TTC549 (cell line): ENCODE measurements at regions not wholly inside any gene's neighbourhood (a gene's known extent, or its start where the extent isn't known, plus 50 kb on each side); places are given as distances from the start of the nearest gene placed in this dataset.

Experiments
- FAIRE-seq: peaks from 2 replicates; lab custom pipeline; 2012; peaks lifted over from hg19 to GRCh38; lab: Jason Lieb, UNC

DNA sequence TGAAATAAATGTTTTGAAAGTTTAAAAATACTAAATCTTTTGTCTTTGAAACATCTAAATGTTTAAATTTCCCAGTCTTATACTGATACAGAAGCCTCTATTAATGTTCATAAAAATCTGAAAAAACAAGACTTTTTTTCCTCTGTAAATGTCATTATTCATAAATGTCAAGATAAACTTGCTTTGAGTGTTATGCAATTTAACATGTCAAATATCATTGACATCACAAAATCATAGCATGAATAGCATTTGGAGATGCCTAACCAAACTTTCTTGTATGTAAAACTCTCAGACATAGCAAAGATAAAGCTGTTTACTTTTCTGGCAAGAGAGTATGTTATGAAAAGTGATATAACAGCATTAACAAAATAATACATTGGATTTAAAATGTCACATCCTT lies 128.0 kb upstream of the CDH19 start:
- FAIRE-seq, result no peak

DNA sequence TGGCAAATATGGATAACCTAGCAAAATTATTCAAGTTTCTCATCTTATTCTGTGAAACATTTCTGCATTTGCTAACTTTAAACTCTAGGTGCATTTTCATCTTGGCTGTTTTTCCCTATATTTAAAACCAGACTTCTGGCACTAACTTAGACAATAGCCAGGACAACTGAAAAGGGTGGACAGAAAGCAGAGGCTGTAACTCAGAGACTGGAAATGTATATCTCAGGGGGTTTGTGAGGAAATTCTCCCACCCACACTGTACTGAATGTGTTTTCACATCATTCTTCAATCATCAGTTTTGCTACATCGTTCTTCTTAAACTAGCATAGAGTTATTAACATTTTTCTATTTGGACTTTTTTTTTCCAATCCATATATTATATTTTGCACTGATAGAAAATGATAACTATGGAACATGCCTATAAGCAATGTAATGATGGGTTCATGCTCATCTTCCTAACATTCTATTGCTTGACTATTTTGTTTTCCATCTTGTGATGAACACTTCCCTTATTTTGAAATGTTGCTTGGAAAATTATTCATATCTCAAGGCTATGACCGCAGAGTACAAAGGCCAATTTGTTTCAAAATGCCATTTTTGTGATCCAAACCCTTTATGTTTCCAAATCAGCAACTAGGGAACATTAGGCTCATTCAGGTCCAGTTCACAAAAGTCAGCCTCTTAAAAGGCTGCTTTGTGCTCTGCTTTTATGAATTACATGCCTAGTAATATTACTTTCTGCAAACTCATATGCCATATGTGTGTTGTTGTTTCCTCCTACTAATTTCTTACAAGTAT lies 125.8 kb upstream of the CDH19 start:
- no peak for FAIRE-seq

DNA sequence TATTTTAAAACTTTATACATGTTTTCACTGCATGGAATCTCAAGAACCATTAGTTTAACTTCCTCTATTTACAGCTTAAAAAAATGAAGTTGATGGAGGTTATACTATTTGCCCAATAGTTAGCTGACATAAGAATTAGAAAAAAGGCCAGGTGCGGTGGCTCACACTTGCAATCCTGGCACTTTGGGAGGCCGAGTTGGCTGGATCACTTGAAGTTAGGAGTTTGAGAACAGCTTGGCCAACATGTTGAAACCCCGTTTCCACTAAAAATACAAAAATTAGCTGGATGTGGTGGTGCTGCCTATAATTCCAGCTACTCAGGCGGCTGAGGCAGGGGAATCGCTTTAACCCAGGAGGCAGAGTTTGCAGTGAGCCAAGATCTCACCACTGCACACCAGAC lies 125.1 kb upstream of the CDH19 start:
- no peak for FAIRE-seq

DNA sequence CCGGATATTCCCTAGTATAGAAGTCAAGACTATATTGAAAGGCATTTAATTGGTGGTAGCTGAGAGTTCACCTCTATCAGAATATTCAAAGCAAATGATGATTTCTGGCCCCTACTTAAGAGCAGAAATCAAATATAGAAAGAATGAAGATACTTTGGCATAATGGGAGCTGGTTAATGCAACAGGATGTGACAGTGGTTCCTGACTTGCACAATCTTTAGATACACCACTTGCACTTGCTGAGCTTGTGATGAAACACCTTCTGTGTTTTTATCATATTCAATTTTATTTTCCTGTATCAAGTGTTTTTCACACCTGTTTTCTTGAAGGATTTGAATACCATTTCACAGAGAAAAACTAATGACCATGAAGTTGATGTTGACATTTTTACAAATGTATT lies 124.1 kb upstream of the CDH19 start:
- FAIRE-seq, result no peak

DNA sequence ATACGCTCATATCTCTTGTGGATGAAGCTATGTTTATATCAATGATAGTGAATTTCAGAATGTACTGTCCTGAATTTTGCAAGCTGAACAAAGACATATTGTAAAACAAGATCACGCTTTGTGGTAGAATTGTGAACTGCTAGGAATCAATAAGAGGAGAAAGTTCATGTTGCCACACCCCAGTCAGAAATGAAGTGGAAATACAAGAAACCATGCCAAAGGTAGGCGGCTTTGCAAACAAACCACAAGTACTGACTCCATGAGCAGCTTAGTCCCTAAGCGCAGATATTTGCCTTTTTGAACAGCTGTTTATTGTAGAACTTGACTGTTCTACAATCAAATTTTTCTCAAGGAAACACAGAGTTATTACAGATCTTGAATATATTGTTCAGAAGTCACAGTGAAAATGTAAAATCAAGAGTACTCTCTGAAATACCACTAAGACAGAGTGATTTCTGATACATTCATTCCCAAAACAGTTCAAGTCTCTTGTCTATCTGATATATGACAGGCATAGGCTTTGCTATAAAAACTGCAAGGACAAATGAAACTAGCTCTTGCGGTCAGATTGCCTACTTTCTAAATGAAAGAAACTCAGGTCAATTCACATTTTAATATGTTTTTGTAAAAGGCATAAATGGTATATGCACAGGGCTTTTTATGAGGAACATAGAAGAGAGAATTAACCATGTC lies 120.9 kb upstream of the CDH19 start:
- FAIRE-seq, result no peak

DNA sequence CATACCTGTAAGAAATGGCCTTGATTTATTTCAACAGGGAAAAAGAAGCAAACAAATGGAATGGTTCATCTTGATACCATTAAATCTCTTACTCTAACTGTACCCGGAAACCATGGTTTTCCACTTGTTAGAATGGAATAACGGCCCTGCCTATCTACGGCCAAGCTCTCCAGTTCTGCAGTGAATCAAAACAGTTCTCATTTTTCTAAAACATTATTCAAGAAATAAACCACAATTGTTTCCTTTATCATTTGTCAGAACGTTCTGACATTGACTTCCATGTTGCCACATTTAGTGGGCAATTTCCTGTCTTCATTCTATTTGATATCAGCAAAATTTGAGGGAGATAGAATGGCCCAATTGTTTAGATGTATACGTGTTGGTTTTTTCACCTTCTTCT lies 118.8 kb upstream of the CDH19 start:
- FAIRE-seq, result no peak

DNA sequence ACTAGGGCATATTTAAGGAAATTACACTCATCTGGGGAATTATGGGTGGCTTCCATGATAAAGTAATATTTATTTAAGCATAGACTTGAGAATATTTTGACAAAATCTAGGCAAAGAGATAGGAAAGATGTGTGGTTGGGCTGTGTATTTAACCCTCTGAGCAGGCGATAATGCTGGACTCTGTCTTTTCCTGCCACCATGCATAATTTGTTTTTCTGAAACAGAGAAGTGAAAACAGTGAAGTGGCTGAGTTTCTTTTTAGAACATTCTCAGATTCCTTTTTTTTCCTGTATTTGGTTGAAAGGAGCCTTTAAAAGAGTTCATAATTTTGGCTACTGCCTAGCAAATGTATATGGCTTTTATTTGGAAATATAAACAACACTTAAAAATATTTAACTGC lies 104.8 kb upstream of the CDH19 start:
- FAIRE-seq, result no peak

DNA sequence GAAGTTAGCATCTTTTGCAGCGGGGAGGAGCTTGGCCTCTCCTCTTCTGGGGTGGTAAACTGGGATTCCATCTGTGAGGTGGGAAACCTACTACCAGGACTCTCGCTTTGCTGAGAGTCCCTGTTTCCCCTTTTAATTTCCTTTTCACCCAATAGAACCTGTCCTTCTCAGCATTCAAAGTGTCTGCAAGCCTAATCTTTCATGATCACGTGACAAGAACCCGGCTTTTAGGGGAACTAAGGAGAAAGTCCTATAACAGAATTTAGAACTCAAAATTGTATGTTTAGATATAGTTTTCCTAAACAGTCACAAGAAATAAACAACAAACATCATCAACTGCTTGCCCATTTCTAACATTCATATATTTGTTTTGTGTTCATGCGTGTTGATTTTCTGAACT lies 103.6 kb upstream of the CDH19 start:
- FAIRE-seq, result no peak

DNA sequence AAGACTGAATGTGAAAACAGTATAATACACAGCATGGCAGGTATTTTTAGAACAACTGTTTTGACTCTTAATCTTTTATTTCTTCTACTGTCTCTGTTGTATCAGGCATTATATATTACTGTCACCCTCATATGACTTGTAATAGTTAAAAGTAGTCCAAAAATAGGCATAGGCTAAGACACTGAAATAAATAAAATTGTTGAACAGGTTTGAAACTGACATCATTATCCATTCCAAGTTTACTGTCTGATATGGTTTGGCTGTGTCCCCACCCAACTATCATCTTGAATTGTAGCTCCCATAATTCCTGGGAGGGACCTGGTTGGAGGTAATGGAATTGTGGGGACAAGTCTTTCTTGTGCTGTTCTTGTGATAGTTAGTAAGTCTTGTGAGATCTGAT lies 91.4 kb upstream of the CDH19 start:
- FAIRE-seq, result no peak

DNA sequence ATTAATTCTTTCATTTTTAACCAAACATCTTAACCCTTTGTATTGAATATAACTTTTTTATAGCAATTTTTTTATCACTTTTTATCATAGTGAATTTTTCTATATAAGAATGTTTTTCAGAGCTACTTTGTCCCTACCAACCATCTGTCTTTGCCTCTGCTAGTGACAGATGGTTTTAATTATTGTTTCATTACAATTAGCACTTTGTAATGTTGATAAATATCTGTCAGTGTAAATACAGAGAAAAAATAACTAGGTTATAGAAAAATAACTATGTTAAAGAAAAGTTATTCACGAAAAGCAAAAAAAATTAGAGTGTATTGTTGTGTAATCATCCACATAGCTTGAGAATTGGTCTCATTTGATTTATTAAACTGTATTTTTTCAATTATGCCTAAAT lies 91.0 kb upstream of the CDH19 start:
- FAIRE-seq, result no peak

DNA sequence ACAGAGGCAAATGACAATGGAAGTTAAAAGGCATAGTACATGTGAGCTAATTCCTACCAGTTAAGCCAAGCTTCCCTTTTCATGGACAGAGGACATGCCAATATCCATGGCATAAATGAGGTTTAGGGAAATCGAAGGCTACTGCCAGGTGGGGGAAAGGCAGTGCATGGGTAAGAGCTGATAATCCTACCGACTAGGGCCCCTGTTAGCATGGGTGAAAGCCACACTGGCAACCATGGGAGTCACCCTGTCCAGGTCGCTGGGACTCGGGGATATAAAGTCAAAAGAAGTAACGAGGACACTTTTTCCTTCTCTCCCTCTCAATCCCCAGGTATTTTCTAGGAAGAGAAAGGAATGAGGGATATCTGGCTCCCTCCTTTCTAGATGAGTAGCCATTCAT lies 83.7 kb upstream of the CDH19 start:
- no peak for FAIRE-seq

DNA sequence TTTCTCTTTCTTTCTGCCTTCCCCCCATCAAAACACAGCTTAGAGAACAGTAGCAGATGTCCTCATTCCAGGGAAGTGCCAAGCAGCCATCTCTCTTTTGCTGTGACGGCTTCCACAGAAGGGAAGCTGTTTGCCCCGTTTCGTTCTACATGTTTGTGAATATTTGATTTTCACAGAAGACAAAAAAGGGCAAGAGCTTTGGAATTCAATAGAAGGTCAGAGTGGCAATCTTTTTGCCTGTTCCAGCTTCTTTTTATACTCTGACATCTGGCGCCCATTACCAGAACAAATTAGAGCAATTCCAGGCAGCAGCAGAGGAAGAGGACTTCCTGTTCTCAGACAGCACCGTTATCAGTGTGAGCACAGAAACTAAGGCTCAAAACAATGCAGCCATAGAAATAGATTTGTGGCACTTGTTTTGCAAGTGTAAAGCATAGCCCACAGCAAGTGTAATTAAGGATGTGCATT lies 79.0 kb upstream of the CDH19 start:
- FAIRE-seq, result no peak

DNA sequence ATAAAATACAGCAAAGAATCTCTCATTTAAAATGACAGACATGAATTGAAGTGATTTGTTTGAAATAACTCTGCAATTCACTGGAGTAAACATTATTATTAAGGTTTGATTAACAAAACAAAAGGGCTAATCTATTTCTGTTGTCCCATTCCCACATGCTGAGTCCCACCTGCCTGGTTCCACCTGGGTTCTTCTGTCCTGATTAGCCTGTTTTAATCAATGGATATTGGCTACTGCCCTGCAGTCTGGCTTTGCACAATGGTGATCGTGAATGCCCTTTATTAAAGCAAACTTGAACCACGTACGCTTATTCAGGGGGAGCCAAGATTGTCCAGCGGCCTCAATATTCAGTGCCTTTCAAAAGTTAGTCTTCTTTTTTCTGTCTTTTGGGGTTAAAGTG lies 72.8 kb upstream of the CDH19 start:
- no peak for FAIRE-seq

DNA sequence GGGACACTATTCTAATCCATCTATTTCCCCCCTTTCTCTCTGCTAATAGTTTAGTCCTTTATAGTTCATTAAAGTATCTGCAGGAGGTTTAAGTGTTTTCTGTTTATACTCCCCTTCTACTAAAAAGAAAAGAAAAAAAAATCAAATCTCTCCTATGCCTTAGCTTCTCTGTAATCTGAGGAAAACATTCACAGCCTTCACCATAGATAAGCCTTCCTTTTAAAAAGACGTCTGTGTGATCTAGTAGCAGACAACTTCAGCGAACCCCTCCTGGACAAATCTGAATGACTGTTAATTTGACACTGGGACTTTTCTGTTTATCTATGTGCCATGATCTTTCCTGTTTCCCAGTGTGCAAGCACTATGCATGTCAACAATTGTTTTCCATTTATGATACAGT lies 70.4 kb upstream of the CDH19 start:
- FAIRE-seq, result no peak

DNA sequence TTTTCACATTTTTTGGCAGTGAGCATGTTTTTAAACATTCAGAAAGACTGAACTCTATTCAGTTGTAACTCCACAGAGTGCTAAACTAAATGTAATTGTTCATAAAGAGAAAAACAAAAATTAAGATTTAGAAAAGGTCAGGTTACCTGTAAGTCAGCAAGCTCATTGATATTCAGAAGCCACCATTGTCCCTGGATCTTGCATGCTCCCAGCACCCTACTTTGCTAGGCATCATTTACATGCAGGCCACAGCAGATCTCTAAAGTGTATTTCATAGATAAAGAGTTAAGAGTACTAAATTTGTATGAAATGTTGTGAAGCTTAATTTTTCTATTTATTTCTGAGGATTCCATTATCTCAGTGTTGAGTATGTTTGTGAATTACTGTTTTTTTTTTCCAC lies 64.8 kb upstream of the CDH19 start:
- no peak for FAIRE-seq

DNA sequence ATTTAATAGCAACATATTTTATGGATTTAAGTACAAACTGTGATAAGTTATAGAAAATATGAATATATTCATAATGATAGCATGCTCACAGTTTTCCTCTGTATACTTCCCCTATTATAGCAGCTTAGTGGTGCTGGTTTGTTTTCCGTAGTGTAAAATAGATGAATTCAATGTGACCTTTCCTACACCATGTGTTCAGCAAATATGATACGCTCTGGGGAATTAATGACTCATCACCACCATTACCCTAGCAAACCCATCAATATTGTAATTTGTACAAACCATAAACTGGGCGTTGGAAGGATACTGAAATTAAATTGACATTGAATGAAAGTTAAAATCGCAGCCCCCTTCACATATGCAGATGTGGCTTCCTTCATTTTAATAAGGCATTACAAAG lies 58.7 kb upstream of the CDH19 start:
- FAIRE-seq, result no peak

DNA sequence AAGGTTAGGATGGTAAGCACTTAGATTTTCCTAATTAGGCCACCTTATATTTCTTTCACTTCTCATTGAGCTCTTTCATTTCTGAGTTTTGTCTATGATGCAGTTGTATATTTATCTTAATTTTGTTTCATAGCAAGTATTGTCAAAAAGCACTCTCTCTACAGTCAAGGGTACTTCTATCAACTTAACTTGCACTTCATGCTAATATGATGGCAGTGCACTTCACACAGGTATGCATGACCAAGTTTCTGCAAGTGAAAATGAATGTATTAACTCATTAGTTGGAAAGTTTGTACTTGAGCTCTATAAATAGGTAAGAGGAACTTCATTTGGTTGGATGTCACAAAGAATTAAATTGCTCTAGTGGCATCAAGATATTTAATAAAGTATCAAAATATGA lies 51.5 kb upstream of the CDH19 start:
- FAIRE-seq, result no peak
